NCI-H2171 (cell line): ENCODE measurements at regions not wholly inside any gene's neighbourhood (a gene's known extent, or its start where the extent isn't known, plus 50 kb on each side); places are given as distances from the start of the nearest gene placed in this dataset.
"Not testable (repeated sequence)": the region's sequence is repeated elsewhere in the genome, so short reads cannot be mapped to it uniquely, and the experiment has no call there.

Experiments used
- DNase-seq: peaks from one replicate; lab custom pipeline; 2025; lab: John Stamatoyannopoulos, UW

DNA sequence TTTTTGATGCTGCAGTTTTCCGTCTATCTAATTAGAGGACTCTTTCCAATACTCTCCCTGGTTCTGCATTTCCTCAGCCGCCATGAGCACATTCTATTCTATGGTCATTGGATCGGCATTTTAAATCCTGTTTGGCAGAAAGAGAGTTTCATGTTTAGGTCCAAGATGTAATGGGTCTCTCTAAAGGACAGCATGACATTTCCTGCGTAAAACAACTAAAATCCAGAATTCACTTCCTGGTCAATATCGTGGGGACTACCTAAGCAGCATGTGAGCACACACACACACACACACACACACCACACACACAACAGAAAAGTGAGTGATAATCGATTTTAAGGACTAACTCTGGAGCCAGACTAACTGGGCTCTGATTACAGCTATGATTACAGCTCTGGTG, 757.1 kb upstream of the TPTE start:
- DNase-seq, result not testable (repeated sequence)

DNA sequence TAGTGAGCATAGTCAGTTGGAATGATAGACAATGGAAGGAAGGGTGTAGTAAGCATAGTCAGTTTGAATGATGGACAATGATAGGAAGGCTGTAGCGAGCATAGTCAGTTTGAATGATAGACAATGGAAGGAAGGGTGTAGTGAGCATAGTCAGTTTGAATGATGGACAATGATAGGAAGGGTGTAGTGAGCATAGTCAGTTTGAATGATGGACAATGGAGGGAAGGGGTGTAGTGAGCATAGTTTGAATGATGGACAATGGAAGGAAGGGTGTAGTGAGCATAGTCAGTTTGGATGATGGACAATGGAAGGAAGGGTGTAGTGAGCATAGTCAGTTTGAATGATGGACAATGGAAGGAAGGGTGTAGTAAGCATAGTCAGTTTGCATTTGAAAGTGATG, 755.8 kb upstream of the TPTE start:
- DNase-seq, result not testable (repeated sequence)

DNA sequence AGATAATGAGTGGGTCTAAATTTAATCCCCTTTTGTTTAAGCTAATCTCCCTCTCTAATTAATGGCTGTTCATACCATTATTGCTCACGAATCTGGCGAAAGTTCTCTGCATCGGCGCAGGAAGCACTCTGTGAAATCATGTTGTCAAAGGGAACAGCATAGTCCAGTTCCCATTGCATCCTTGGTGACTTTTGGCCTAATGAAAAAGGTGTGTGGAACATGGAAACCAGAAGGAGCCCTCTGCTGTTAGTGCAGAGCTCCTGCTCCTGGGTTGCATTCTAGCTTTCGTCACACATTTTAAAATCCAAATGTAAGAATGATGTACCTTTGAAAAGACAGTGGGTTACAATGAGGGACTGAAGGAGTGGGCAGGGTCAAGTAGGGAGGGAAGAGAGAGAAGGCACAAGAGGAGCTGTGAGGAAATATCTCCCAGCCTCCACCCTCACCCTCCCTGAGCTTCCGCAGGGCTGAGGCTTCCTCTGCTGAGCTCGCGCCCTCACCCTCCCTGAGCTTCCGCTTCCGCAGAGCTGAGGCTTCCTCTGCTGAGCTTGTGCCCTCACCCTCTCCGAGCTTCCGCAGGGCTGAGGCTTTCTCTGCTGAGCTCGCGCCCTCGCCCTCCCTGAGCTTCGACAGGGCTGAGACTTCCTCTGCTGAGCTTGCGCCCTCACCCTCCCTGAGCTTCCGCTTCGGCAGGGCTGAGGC, 754.3 kb upstream of the TPTE start:
- DNase-seq, result not testable (repeated sequence)

DNA sequence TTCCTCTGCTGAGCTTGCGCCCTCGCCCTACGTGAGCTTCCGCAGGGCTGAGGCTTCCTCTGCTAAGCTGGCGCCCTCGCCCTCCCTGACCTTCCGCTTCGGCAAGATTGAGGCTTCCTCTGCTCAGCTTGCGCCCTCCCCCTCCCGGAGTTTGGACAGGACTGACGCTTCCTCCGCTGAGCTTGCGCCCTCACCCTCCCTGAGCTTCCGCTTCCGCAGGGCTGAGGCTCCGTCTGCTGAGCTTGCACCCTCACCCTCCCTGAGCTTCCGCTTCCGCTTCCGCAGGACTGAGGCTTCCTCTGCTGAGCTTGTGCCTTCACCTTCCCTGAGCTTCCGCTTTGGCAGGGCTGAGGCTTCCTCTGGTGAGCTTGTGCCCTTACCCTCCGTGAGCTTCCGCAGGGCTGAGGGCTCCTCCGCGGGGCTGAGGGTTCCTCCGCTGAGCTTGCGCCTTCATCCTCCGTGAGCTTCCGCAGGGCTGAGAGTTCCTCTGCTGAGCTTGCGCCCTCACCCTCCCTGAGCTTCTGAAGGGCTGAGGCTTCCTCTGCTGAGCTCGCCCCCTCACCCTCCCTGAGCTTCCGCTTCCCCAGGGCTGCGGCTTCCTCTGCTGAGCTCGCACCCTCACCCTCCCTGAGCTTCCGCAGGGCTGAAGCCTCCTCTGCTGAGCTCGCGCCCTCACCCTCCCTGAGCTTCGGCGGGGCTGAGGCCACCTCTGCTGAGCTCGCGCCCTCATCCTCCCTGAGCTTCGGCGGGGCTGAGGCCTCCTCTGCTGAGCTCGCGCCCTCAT, 753.6 kb upstream of the TPTE start:
- no peak for DNase-seq

DNA sequence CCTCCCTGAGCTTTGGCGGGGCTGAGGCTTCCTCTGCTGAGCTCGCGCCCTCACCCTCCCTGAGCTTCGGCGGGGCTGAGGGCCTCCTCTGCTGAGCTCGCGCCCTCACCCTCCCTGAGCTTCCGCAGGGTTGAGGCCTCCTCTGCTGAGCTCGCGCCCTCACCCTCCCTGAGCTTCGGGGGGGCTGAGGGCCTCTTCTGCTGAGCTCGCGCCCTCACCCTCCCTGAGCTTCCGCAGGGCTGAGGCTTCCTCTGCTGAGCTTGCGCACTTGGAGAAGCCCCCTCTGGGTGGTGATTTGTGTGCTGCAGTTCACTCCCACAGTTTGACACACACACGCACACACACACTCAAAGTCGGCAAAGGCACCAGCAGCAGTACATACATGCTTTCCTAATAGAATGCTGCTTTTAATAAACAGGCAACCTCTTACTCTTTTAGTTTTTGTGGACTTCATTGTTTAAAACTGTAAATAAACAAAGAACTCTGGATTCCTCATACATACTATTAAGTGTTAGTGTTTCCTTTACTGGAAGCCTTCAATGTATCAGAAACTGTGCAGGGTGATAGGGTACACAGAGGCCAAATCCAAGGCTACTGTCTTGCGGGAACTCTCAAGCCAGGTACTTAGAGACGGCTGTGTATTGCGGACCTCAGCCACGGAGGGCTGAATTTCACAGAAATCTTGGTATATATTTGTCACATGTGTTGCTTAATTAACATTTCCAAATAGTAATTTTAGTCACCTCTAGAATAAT, 752.8 kb upstream of the TPTE start:
- not testable (repeated sequence) for DNase-seq

DNA sequence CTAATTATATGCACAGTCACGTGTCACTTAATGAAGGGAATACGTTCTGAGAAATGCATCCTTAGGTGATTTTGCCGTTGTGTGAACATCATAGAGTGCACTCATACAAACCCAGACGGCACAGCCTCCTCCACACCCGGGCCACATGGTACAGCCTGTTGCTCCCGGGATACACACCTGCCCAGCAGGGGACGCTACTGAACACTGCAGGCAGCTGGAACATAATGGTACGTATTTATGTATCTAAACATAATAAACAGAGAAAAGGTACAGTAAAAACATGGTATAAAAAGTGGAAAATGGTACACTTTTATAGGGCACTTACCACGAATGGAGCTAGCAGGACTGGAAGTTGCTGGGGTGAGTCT, 752.3 kb upstream of the TPTE start:
- not testable (repeated sequence) for DNase-seq

DNA sequence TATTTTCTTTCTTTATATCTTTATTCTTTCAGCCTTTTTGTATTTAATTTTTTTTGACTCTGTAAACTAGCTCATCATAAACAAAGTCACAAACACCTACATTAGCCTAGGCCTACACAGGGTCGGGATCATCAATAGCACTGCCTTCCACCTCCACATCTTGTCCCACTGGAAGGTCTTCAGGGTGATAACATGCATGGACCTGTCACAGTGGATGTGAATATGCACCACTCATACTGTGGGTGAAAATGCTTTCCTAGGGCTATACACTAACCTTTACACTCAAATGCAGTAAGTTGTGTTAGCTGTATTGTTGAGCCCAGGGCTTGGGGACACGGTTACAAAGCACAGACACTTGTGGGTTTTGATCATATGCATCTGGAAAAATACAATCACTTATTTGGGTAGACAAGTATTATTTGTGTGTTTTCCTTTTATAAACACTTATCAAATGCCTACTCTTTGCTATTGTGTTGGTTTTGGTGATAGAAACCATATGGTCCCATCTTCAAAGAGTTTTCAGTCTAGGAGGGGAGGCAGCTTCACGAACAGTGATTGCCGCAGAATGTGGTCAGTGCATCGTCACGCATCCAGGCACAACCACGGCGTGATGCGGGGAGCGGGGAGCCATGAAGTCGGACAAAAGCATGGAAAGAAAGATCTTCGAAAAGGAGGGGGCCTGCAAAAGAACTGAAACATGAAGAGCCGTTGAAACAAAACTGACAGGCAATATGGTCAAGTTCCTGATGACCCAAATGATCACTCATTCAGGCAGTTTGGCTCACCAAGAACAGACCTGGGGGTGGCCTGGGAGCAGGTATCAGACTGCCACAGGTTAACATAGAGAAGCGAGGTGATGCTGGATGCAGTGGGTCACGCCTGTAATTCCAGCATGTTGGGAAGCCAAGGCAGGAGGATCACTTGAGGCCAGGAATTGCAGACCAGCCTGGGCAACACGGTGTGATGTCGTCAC, 751.4 kb upstream of the TPTE start:
- DNase-seq, result not testable (repeated sequence)

DNA sequence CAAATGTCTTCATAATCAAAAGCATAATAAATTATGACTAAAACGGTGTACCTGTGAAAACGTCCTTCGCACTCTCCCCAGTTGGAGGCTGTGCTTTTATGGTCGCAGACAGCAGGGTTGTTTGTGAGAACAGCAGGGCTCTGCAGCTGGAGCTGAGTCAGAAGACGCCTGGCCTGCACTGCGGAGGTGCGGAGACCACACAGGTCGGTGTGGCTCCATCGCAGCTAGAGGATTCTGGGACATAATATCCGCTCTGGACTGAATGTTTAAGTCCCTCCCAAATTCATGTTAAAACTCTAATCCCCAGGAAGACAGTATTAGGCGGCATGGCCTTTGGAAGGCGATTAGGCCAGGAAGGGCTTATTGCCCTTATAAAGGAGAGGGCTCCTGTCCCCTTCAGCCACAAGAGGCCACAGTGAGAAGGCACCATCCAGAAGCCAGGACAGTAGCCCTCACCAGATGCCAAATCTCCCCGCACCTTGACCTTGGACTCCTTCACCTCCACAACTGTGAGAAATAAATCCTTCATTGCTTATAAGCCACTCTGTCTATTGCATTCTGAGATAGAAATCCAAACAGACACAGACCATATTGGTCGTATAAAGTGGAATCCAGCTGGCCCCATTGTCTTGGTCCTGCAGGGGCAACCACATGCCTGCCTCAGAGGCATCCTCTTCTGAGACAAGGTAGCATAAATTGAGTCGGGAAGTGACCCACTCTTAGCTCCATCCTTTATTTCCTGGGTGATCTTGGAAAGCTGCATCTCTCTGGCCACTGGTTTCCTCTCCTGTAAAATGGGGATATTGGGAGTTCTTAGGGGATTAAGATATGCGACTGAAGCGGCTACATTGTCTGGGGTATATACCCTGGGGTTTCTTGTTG, 749.7 kb upstream of the TPTE start:
- not testable (repeated sequence) for DNase-seq

DNA sequence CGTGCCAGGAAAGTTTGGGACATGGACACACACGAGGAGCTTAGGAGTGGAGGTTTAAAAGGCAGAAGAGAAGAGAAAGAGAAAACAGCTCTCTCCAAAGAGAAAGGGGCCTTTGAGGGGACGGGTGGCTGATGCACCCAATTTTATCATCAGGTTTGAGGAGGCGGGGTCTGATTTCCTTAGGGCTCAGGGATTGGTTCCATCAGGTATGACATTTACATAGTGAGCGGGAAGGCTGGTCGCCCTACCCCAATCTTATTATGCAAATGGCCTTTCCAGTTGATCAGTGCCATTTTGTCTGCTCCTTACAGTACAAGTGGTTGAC, 749.1 kb upstream of the TPTE start:
- no peak for DNase-seq

DNA sequence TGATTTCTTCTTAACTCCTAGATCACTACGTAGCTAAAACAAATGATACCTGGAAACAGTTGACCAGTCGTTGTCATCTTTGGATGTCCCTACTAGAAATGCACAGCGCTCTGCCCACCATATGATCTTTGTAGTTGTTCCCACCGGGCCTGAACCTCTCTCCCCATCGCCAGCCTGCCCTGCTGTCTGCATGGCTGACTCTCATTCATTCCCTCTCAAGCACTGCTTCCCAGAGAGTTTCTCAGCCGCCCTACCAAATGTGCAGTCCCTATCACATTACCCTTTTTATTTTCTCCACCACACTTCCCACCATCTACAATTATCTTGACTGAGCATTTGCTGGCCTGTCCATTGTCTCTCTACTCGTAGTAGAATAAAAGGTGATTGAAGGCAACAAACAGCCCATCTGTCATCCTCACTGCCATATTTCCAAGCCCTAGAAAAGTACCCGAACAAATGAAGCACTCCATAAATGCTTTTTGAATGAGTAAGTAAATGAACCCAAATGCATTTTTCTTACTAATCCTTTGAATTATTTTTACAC, 748.4 kb upstream of the TPTE start:
- not testable (repeated sequence) for DNase-seq

DNA sequence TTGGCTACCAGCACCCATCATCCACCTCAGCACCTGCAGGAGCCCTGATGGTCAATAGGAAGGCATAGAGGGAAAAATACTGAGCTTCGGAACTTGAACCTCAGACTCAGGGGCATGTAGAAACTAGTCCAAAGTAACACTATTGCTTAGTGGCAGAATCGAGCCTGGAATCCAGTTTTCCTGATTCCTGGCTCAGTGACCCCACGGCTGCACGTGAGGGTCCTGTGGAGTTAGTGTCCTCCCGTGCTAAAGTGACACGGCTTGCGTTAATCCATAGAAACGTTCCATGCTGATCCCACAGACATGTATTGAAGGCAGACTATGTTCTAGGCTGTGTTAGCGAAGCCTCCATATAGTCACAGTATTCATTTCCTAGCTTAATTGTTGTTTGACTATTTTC, 747.0 kb upstream of the TPTE start:
- no peak for DNase-seq

DNA sequence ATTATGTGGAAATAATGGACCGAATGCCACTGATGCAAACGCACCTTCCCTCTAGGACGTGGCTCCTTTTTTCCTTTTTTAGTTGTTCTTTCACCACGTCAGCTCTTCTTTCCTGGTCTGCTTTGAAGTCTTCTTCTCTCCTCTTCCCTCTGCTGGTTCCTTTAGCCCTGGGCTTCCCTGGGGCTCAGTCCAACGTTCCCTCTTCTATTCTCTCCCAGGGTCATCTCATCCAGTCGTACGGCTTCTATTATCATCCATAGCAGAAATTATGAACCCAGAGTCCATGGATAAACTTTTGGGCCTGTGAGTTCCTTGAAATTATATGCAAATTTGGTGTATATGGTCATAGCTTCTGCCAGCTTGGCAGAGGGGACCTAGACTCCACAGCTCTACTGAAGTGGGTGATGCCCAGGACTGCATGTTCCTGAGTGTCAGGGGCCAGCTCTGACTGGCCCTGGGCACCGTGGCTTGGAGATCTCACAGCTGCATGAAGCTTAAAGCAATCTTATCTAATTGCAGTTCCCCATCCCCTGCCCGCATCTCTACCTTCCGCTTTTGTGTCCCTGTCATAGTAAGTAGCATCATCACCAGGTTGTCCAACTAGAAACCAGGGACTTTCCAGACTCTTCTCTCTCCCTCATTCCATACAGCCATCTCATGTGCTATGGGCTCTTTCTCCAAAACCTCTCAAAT, 746.3 kb upstream of the TPTE start:
- DNase-seq, result not testable (repeated sequence)

DNA sequence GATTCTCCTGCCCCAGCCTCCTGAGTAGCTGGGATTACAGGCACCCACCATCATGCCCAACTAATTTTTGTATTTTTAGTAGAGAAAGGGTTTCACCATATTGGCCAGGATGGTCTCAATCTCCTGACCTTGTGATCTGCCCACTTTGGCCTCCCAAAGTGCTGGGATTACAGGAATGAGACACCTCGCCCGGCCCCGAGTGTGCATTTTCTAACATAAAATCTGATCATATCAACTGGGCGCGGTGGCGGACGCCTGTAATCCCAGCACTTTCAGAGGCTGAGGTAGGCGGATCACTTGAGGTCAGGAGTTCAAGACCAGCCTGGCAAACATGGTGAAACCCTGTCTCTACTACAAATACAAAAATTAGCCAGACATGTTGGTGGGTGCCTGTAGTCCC, 745.5 kb upstream of the TPTE start:
- DNase-seq, result not testable (repeated sequence)

DNA sequence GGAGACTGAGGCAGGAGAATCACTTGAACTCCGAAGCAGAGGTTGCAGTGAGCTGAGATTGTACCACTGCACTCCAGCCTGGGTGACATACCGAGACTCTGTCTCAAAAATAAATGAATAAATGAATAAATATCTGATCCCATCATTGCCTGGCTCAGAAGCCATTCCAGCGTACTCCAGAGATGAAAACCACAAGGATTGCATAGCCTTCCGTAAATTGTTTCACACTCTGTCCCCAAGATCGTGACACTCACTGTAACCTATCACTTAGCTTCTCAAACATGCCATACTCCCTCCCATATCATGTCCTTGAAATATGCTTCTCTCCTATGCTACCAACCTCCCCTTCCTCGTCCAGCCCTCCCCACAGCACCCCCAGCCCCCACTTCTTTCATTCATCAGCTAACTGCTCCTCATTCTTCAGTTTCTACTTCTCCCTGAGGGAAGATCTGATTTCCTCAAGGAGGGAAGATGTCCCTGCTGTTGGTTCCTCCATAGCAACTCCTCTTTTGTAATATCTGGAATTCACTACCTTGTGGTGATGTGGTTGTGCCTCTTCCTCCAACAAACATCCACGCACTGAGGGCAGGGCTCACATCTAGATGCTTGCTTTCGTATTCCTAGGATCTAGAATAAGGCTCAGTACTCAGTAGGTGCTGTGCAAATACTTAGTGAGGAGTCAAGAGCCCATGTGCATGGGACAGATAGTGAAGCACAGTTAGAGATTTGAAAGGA, 744.9 kb upstream of the TPTE start:
- DNase-seq, result not testable (repeated sequence)

DNA sequence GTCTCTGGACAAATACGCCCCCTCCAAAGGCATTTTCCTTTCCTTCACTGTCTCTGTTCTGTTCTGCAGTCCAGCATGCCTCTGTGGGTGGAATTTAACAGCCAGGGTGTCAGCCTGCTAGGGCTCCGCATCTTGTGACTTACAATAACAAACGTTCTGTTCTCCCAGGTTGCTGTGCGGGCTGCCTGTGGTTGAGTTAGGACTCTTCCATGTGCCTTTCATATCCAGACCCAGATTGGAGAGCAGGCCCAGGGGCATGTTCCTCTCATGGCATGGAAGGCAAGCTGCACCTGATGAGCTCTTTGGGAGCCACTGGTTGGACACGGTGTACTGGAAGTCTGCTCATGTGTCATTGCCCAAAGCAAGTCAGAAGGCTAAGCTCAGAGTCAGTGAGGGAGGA, 742.8 kb upstream of the TPTE start:
- DNase-seq, result not testable (repeated sequence)

DNA sequence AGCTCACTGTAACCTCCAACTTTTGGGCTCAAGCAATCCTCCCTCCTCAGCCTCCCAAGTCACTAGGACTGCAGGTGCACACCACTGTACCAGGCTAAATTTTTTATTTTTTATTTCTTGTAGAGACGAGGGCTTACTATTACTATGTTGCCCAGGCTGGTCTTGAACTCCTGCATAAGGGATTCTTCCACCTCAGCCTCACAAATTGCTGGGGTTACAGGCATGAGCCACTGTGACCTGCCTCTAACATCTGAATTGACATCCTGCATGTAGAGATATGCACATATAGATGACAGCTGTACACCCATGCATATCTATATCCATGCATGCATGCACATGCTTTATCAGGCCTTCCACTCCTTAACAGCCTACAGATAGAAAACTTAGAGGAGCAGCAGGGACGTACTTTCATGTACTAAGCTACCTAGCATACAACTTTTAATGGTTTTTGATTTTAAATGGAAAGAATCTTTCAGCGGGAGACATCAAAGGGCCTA, 740.9 kb upstream of the TPTE start:
- no peak for DNase-seq

DNA sequence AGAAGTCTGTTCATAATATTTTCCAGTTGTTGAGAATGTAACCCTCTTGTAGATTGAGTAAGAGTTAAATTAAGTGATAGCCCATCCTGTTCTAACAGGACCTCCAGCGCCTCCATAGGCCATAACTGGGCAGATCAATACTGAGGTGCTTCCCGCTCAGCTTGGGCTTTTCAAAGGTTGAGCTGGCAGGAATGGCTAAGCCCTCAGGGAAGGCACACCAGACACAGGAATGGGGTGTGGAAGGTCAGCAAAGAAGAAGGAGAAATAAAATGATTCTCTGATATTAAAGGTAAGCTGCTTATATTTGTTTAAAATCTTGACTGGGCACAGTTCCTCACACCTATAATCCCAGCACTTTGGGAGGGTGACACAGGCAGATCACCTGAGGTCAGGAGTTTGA, 737.8 kb upstream of the TPTE start:
- DNase-seq, result not testable (repeated sequence)

DNA sequence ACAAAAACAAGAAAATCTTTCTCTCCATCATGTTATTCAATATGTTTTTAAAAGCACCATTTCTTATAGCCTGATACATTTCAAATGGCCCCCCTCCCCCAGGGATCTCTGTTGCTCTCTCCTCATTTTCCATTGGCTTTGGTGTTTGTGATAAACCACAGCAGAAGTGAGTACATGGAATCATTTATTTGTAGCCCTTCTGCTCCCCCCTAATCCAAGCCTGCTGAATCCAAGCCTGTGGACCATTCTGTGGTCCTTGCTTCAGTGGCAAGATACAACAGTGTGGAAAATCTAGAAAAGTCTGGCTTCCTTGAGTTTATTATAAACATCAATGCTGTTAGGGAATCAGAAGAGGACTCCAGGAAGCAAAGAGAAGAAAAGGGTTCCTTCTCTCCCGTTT, 737.2 kb upstream of the TPTE start:
- DNase-seq, result not testable (repeated sequence)

DNA sequence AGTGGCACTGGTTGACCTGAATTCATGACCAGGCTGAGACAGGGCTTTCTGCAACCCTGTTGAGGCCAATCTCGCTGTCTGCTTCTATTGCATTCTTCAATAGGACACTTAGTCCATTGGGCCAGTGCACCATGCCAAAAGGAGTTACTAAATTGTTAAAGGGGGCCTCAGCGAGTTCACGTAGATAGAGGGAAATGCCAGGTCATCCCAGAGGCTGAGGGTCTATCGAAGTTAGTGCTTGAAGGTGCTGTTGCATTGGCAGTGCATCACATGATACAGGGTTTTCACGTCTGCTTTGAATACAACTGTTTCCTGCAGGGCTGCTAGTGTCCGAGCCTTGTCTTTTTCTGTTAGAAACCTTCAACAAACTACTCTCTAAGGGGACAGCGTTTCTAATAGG, 735.3 kb upstream of the TPTE start:
- not testable (repeated sequence) for DNase-seq
